ENCODE measurements at regions not wholly inside any gene's neighbourhood (a gene's known extent, or its start where the extent isn't known, plus 50 kb on each side); places are given as distances from the start of the nearest gene placed in this dataset.

DNA sequence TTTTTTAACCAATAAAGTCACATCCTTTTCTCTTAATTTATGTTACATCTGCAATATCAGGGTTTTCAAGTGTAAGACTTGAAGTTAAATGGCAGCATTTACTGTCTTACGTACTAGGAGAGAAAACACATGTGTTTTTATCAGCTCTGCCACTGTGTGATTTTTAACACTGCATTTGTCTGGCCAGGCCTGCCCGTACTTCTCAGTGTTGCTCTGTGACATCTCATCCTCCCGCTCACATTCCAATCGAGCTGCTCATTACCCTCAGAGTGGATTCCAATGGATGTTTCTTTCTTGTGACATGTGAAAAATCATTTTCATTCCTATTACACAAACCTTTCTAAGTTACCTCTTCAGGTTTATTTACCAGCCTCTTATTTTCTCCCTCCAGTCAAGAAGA, 420.3 kb downstream of the FAT4 start:
- no peak for DNase-seq (ENCODE audit: extremely low spot score in 2 of 2)
- Histone ChIP-seq H3K9me3 (no peaks in the 10 kb centered on the region), H3K4me1 (peaks cover 6% of the 10 kb centered on the region), H3K27me3 (no peaks in the 10 kb centered on the region), H3K27ac (no peak overlapping the region), H3K36me3 (no peaks in the 10 kb centered on the region), H3K4me3 (no peak overlapping the region)
- intact Hi-C loops (cut with DNase I): loop anchor here (10.0 kb wide), 1 partner anchor 420 kb away; the partner anchor contains the start of gene FAT4
- TF ChIP-seq POLR2A (IDR thresholded peaks at IDR 0.05) (no peak), CTCF (IDR thresholded peaks at IDR 0.05) (no peak), POLR2AphosphoS5 (IDR thresholded peaks at IDR 0.05; ENCODE audit: insufficient read depth in 1 of 2, low read depth in 1 of 2) (no peak)

GRCh38 chr4:125736057-125736456, 421.3 kb downstream of the FAT4 start:
- Histone ChIP-seq H3K36me3 (no peaks in the 10 kb centered on the region), H3K4me3 (no peak overlapping the region), H3K27ac (no peak overlapping the region), H3K4me1 (peaks cover 6% of the 10 kb centered on the region), H3K27me3 (no peaks in the 10 kb centered on the region), H3K9me3 (no peaks in the 10 kb centered on the region)
- intact Hi-C loops (cut with DNase I): loop anchor here (10.0 kb wide), 1 partner anchor 421 kb away; the partner anchor contains the start of gene FAT4
- no peak for DNase-seq (ENCODE audit: extremely low spot score in 2 of 2)
- TF ChIP-seq POLR2AphosphoS5 (IDR thresholded peaks at IDR 0.05; ENCODE audit: insufficient read depth in 1 of 2, low read depth in 1 of 2) (no peak), POLR2A (IDR thresholded peaks at IDR 0.05) (no peak), CTCF (IDR thresholded peaks at IDR 0.05) (no peak)

- DNase-seq (ENCODE audit: extremely low spot score in 2 of 2): no peak
- H3K9me3 ChIP-seq: no peaks in the 10 kb centered on the region
- no peaks in the 10 kb centered on the region for H3K27me3 ChIP-seq
- H3K27ac ChIP-seq: no peak overlapping the region
- no peak overlapping the region for H3K4me3 ChIP-seq
- peaks cover 3% of the 10 kb centered on the region for H3K4me1 ChIP-seq
- TF ChIP-seq POLR2AphosphoS5 (IDR thresholded peaks at IDR 0.05; ENCODE audit: insufficient read depth in 1 of 2, low read depth in 1 of 2) (no peak), CTCF (IDR thresholded peaks at IDR 0.05) (no peak), POLR2A (IDR thresholded peaks at IDR 0.05) (no peak)
- no peaks in the 10 kb centered on the region for H3K36me3 ChIP-seq
- intact Hi-C loops (cut with DNase I): loop anchor here (10.0 kb wide), 1 partner anchor 425 kb away; the partner anchor contains the start of gene FAT4
Measured at GRCh38 chr4:125739760-125740159, 425.0 kb downstream of the FAT4 start.

- Histone ChIP-seq H3K27me3 (no peaks in the 10 kb centered on the region), H3K36me3 (no peaks in the 10 kb centered on the region), H3K4me1 (no peaks in the 10 kb centered on the region), H3K9me3 (no peaks in the 10 kb centered on the region), H3K27ac (no peak overlapping the region), H3K4me3 (no peak overlapping the region)
- TF ChIP-seq POLR2A (IDR thresholded peaks at IDR 0.05) (no peak), CTCF (IDR thresholded peaks at IDR 0.05) (peak in 2 of 3 experiments; percentile 11 to 30)
- DNase-seq (ENCODE audit: extremely low spot score in 2 of 2): no peak
- intact Hi-C loops (cut with DNase I): no loop called here
Measured at GRCh38 chr4:125741825-125742452, 427.2 kb downstream of the FAT4 start.

DNA sequence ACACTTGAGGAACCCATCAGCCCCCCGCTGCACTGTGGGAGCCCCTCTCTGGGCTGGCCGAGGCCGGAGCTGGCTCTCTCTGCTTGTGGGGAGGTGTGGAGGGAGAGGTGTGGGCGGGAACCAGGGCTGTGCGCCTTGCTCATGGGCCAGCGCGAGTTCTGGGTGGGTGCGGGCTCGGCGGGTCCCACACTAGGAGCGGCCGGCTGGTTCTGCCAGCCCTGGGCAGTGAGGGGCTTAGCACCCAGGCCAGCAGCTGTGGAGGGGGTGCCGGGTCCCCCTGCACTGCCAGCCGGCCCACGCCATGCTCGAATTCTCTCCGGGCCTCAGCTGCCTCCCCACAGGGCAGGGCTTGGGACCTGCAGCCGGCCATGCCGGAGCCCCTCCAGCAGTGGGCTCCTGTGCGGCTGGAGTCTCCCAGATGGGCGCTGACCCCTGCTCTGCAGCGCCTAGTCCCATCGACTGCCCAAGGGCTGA, 430.2 kb downstream of the FAT4 start:
- intact Hi-C loops (cut with DNase I): no loop called here

More for the DNA sequence above, 430.2 kb downstream of the FAT4 start:
- no peak overlapping the region for H3K27ac ChIP-seq
- no peaks in the 10 kb centered on the region for H3K4me1 ChIP-seq
- H3K9me3 ChIP-seq: no peaks in the 10 kb centered on the region
- H3K4me3 ChIP-seq: no peak overlapping the region
- DNase-seq (ENCODE audit: extremely low spot score in 2 of 2): no peak
- TF ChIP-seq POLR2AphosphoS5 (IDR thresholded peaks at IDR 0.05; ENCODE audit: insufficient read depth in 1 of 2, low read depth in 1 of 2): no peak
- TF ChIP-seq POLR2A (IDR thresholded peaks at IDR 0.05): no peak
- no peak for TF ChIP-seq CTCF (IDR thresholded peaks at IDR 0.05)
- no peaks in the 10 kb centered on the region for H3K36me3 ChIP-seq
- H3K27me3 ChIP-seq: no peaks in the 10 kb centered on the region
